ENCODE measurements at regions not wholly inside any gene's neighbourhood (a gene's known extent, or its start where the extent isn't known, plus 50 kb on each side); places are given as distances from the start of the nearest gene placed in this dataset.

- no peak for TF ChIP-seq REST (IDR thresholded peaks at IDR 0.05)
- TF ChIP-seq BHLHE40 (IDR thresholded peaks at IDR 0.05; ENCODE audit: low read depth, low read length) = no peak
Measured at GRCh38 chr17:70251706-70252105, 82.4 kb downstream of the KCNJ2 start (continued).

- ChIA-PET CTCF (interaction anchor here (0.7 kb wide), 1 partner anchor 11 kb away, joined by 3 read pairs; no protein-coding TSS in a partner anchor), POLR2A (no interaction called here)
- WGBS (ENCODE audit: missing lambda C conversion rate) = 24% methylated on average over 2 of the region's 2 CpGs
- H3K27ac ChIP-seq = no peak overlapping the region
- ATAC-seq (no peak), FAIRE-seq (no peak), DNase-seq (ENCODE audit: low read depth in 1 of 2, low spot score in 1 of 2) (no peak)
- 0 out of 3 replicates have a peak, but pooled peaks cover 3% of the 10 kb centered on the region for H3K9me3 ChIP-seq
- no peaks in the 10 kb centered on the region for H3K4me1 ChIP-seq
- no peak overlapping the region for H3K4me2 ChIP-seq
- no peak overlapping the region for H3K4me3 ChIP-seq
- no peak for TF ChIP-seq KDM5A (IDR thresholded peaks at IDR 0.05)
- no peak for TF ChIP-seq HOXB5 (CRISPR knock-in tag; IDR thresholded peaks at IDR 0.05)
- no peak for TF ChIP-seq ELK1 (IDR thresholded peaks at IDR 0.05; ENCODE audit: low read depth, low read length)
- no peak for TF ChIP-seq HES2 (IDR thresholded peaks at IDR 0.05)
- no peak for TF ChIP-seq NPAS2 (CRISPR knock-in tag; IDR thresholded peaks at IDR 0.05; ENCODE audit: borderline replicate concordance)
- TF ChIP-seq ESRRA (IDR thresholded peaks at IDR 0.05; ENCODE audit: borderline replicate concordance, low read length) = no peak
- no peak for TF ChIP-seq EHF (CRISPR knock-in tag; IDR thresholded peaks at IDR 0.05)
- TF ChIP-seq POLR2A (IDR thresholded peaks at IDR 0.05; ENCODE audit: low read length) = no peak
- TF ChIP-seq CTCF (IDR thresholded peaks at IDR 0.05) = no peak
- no peak for TF ChIP-seq NFE2L2 (conservative IDR thresholded peaks at IDR 0.05; ENCODE audit: low read length)
- no peak for TF ChIP-seq RNF2 (IDR thresholded peaks at IDR 0.05; ENCODE audit: borderline replicate concordance, low read depth)
- no peak for TF ChIP-seq USF2 (IDR thresholded peaks at IDR 0.05)
- no peak for TF ChIP-seq NR3C1 (IDR thresholded peaks at IDR 0.05)
- TF ChIP-seq RAD21 (conservative IDR thresholded peaks at IDR 0.05 in 1 of 2, IDR thresholded peaks at IDR 0.05 in 1 of 2) = no peak
- no peak for TF ChIP-seq PHF8 (IDR thresholded peaks at IDR 0.05; ENCODE audit: borderline replicate concordance, low read depth)
- no peak for TF ChIP-seq E2F6 (IDR thresholded peaks at IDR 0.05; ENCODE audit: borderline replicate concordance, low read depth)
Measured at GRCh38 chr17:70254735-70255460, 85.6 kb downstream of the KCNJ2 start.
